KMS-11 (cell line): ENCODE measurements at regions not wholly inside any gene's neighbourhood (a gene's known extent, or its start where the extent isn't known, plus 50 kb on each side); places are given as distances from the start of the nearest gene placed in this dataset.

Experiments used
- H2AFZ ChIP-seq: fragments of 200-600 bp; sonication (generic); 2 replicates; pipeline ENCODE4 v1.6.1; 2016; ENCODE audit warnings: antibody characterized with exemption, mixed run types, low read depth
- H3K27ac ChIP-seq: fragments of 200-600 bp; sonication (generic); 2 replicates; pipeline ENCODE4 v1.6.1; 2016; ENCODE audit warnings: mild to moderate bottlenecking, mixed run types
- H3K27me3 ChIP-seq: fragments of 200-600 bp; sonication (generic); 2 replicates; pipeline ENCODE4 v1.6.1; 2017; ENCODE audit warnings: mild to moderate bottlenecking, low read depth, mixed run types, moderate library complexity; ENCODE audit not compliant: insufficient read depth
- H3K36me3 ChIP-seq: fragments of 200-600 bp; sonication (generic); 2 replicates; pipeline ENCODE4 v1.6.1; 2017; ENCODE audit warnings: mild to moderate bottlenecking, mixed run types; ENCODE audit not compliant: insufficient read depth
- H3K4me1 ChIP-seq: fragments of 200-600 bp; sonication (generic); 2 replicates; pipeline ENCODE4 v1.6.1; 2016; ENCODE audit warnings: mild to moderate bottlenecking, low read depth, mixed run types; ENCODE audit not compliant: poor library complexity, severe bottlenecking
- H3K4me2 ChIP-seq: fragments of 200-600 bp; sonication (generic); 2 replicates; pipeline ENCODE4 v1.7.0; 2016; ENCODE audit warnings: mild to moderate bottlenecking, mixed run types
- H3K4me3 ChIP-seq: fragments of 200-600 bp; sonication (generic); IDR thresholded peaks from 2 replicates; pipeline ENCODE4 v1.6.1; 2017; ENCODE audit warnings: low read depth, low read length, mixed read lengths; ENCODE audit not compliant: insufficient read depth
- H3K79me2 ChIP-seq: fragments of 200-600 bp; sonication (generic); 2 replicates; pipeline ENCODE4 v1.6.1; 2016; ENCODE audit warnings: low read depth, mixed run types; ENCODE audit not compliant: insufficient read depth
- H3K9ac ChIP-seq: fragments of 200-600 bp; sonication (generic); 2 replicates; pipeline ENCODE4 v1.6.1; 2016; ENCODE audit warnings: mild to moderate bottlenecking, mixed run types
- H4K20me1 ChIP-seq: fragments of 200-600 bp; sonication (generic); 2 replicates; pipeline ENCODE4 v1.6.1; 2016; ENCODE audit warnings: mild to moderate bottlenecking, mixed run types; ENCODE audit not compliant: insufficient read depth
- CTCF ChIP-seq: fragments of 200-600 bp; sonication (generic); conservative IDR thresholded peaks from 2 replicates; pipeline ENCODE4 v1.6.1; 2017; ENCODE audit warnings: low read depth, mild to moderate bottlenecking, antibody characterized with exemption, low read length, moderate library complexity, mixed read lengths

GRCh38 chr7:109335951-109336350, 766.3 kb downstream of the DNAJB9 start:
- TF ChIP-seq CTCF = no peak
- Histone ChIP-seq H3K9ac (no peak overlapping the region), H2AFZ (no peak overlapping the region), H3K79me2 (no peaks in the 10 kb centered on the region), H3K27ac (no peak overlapping the region), H4K20me1 (no peaks in the 10 kb centered on the region), H3K36me3 (no peaks in the 10 kb centered on the region), H3K4me2 (no peak overlapping the region), H3K4me3 (no peak overlapping the region), H3K4me1 (no peaks in the 10 kb centered on the region), H3K27me3 (no peaks in the 10 kb centered on the region)

GRCh38 chr7:109336531-109336930, 766.9 kb downstream of the DNAJB9 start:
- Histone ChIP-seq H4K20me1 (no peaks in the 10 kb centered on the region), H3K4me3 (no peak overlapping the region), H3K4me1 (no peaks in the 10 kb centered on the region), H2AFZ (no peak overlapping the region), H3K36me3 (no peaks in the 10 kb centered on the region), H3K4me2 (no peak overlapping the region), H3K27me3 (no peaks in the 10 kb centered on the region), H3K9ac (no peak overlapping the region), H3K79me2 (no peaks in the 10 kb centered on the region), H3K27ac (no peak overlapping the region)
- TF ChIP-seq CTCF = no peak

- no peak overlapping the region for H3K4me3 ChIP-seq
- H3K36me3 ChIP-seq = no peaks in the 10 kb centered on the region
- H4K20me1 ChIP-seq = no peaks in the 10 kb centered on the region
- H3K79me2 ChIP-seq = no peaks in the 10 kb centered on the region
- H3K27me3 ChIP-seq = no peaks in the 10 kb centered on the region
- no peak for TF ChIP-seq CTCF
- no peak overlapping the region for H2AFZ ChIP-seq
- H3K27ac ChIP-seq = no peak overlapping the region
- H3K4me1 ChIP-seq = no peaks in the 10 kb centered on the region
- H3K9ac ChIP-seq = no peak overlapping the region
- no peak overlapping the region for H3K4me2 ChIP-seq
Measured at GRCh38 chr7:109343678-109344077, 774.0 kb downstream of the DNAJB9 start.

- Histone ChIP-seq H3K9ac (no peak overlapping the region), H2AFZ (no peak overlapping the region), H3K4me2 (no peak overlapping the region), H3K36me3 (no peaks in the 10 kb centered on the region), H4K20me1 (no peaks in the 10 kb centered on the region), H3K27me3 (no peaks in the 10 kb centered on the region), H3K79me2 (no peaks in the 10 kb centered on the region), H3K4me1 (no peaks in the 10 kb centered on the region), H3K4me3 (no peak overlapping the region), H3K27ac (no peak overlapping the region)
- TF ChIP-seq CTCF = no peak
Measured at GRCh38 chr7:109351493-109351892, 781.8 kb downstream of the DNAJB9 start.

- TF ChIP-seq CTCF = no peak
- no peak overlapping the region for H2AFZ ChIP-seq
- H3K4me1 ChIP-seq = no peaks in the 10 kb centered on the region
- no peaks in the 10 kb centered on the region for H3K79me2 ChIP-seq
- H3K9ac ChIP-seq = no peak overlapping the region
- no peak overlapping the region for H3K4me2 ChIP-seq
- H3K4me3 ChIP-seq = no peak overlapping the region
- no peaks in the 10 kb centered on the region for H4K20me1 ChIP-seq
- H3K27me3 ChIP-seq = no peaks in the 10 kb centered on the region
- H3K27ac ChIP-seq = no peak overlapping the region
- H3K36me3 ChIP-seq = no peaks in the 10 kb centered on the region
Measured at GRCh38 chr7:109354000-109354399, 784.3 kb downstream of the DNAJB9 start.
